Ovary (tissue), 7 donors: ENCODE measurements at regions not wholly inside any gene's neighbourhood (a gene's known extent, or its start where the extent isn't known, plus 50 kb on each side); places are given as distances from the start of the nearest gene placed in this dataset.

Experiments
- DNase-seq, 5 donors: peaks; one replicate each; pipeline ENCODE4 v3.0.0-alpha.2; 2019 to 2020
- H3K27ac ChIP-seq, 2 donors: fragments of 200-600 bp; one replicate each; pipeline versions ENCODE4 v1.5.1 to v1.8.0; 2019 to 2022
- H3K27me3 ChIP-seq: fragments of 200-600 bp; one replicate; pipeline ENCODE4 v1.8.0; 2022
- H3K36me3 ChIP-seq: fragments of 200-600 bp; sonication (generic); one replicate; pipeline ENCODE4 v1.5.1; 2019
- H3K4me1 ChIP-seq: one replicate; pipeline ENCODE4 v1.8.1; 2013; ENCODE audit warnings: mild to moderate bottlenecking, moderate library complexity; ENCODE audit not compliant: insufficient read depth
- H3K4me3 ChIP-seq: fragments of 200-600 bp; sonication (generic); one replicate; pipeline ENCODE4 v1.5.1; 2017
- H3K9me3 ChIP-seq, 2 donors: fragments of 200-600 bp in 1 of 2; sonication (generic) in 1 of 2; one replicate each; pipeline versions ENCODE4 v1.5.1 to v1.8.1; 2013 to 2019; ENCODE audit warnings: mild to moderate bottlenecking in 1 of 2, moderate library complexity in 1 of 2
- CTCF ChIP-seq, 3 donors: fragments of 450-650 bp in 2 of 3; fragments of 200-600 bp in 1 of 3; IDR thresholded peaks; one replicate each; pipeline versions ENCODE4 v1.5.1 to v1.8.0; 2016 to 2022; ENCODE audit warnings: antibody characterized with exemption in 3 of 3, mild to moderate bottlenecking in 1 of 3
- EP300 ChIP-seq: sonication (generic); formaldehyde crosslinking; IDR thresholded peaks from one replicate; pipeline ENCODE4 v1.6.1; 2017; ENCODE audit warnings: antibody characterized with exemption
- POLR2A ChIP-seq: fragments of 450-650 bp; IDR thresholded peaks from one replicate; pipeline ENCODE4 v1.6.1; 2017; ENCODE audit warnings: antibody characterized with exemption, mild to moderate bottlenecking, moderate library complexity
- WGBS, 3 donors: extraction: QIAGEN DNeasy Blood & Tissue Kit in 1 of 3; methylation state at CpG; one replicate each; pipeline versions ENCODE4 v1.1.5 to v1.1.7; 2013 to 2017; 5-methylcytosine and 5-hydroxymethylcytosine counted together
- intact Hi-C, 4 donors: fragments of 100-400 bp; cut with DNase I; formaldehyde crosslinking; loops; one replicate each; pipeline versions ENCODE4 v1.11.0 to v1.15.1; 2022 to 2023
- donor health status: DM: no; HTN: no; CAD: no; lungs with moderate emphysema.
- donor health status: DM: no; HTN: no; CAD: no.
- donor health status: Bipolar disorder and iron deficiency.
- donor health status: DM: no; HTN: no; CAD: no.
- donor health status: DM: yes; HTN: yes; CAD: no.

GRCh38 chr9:86997156-86997555 is 49.9 kb upstream of the GAS1 start:
- no peaks in the 10 kb centered on the region for H3K27me3 ChIP-seq
- 43 to 56% (median 46%) methylated on average over 2 of the region's 2 CpGs for WGBS, 3 donors
- DNase-seq, result no peak

GRCh38 chr9:86997951-86998350 is 50.6 kb upstream of the GAS1 start:
- no peak for TF ChIP-seq EP300
- no peak for TF ChIP-seq POLR2A
- TF ChIP-seq CTCF (IDR thresholded peaks at IDR 0.05), result no peak
- Histone ChIP-seq H3K4me3 (no peak overlapping the region), H3K27me3 (no peaks in the 10 kb centered on the region), H3K36me3 (no peaks in the 10 kb centered on the region), H3K4me1 (no peaks in the 10 kb centered on the region), H3K27ac (no peak overlapping the region), H3K9me3 (no peaks in the 10 kb centered on the region)
- no peak for DNase-seq
- intact Hi-C loops, result no loop called here
- WGBS, 3 donors, result 37 to 68% (median 56%) methylated on average over 2 of the region's 2 CpGs

More at GRCh38 chr9:86997156-86997555, 49.9 kb upstream of the GAS1 start:
- intact Hi-C loops, result no loop called here
- Histone ChIP-seq H3K9me3 (no peaks in the 10 kb centered on the region), H3K36me3 (no peaks in the 10 kb centered on the region), H3K27ac (no peak overlapping the region), H3K4me3 (no peak overlapping the region), H3K4me1 (no peaks in the 10 kb centered on the region)
- TF ChIP-seq POLR2A (no peak), EP300 (no peak), CTCF (IDR thresholded peaks at IDR 0.05) (no peak)

- no peaks in the 10 kb centered on the region for H3K27me3 ChIP-seq
These were observed 55.2 kb upstream of the GAS1 start for GRCh38 chr9:87002517-87002916.

GRCh38 chr9:87004016-87004415 is 56.7 kb upstream of the GAS1 start:
- H3K36me3 ChIP-seq, result no peaks in the 10 kb centered on the region
- H3K27ac ChIP-seq, result no peak overlapping the region
- TF ChIP-seq EP300 (no peak), CTCF (IDR thresholded peaks at IDR 0.05) (no peak), POLR2A (no peak)
- no peaks in the 10 kb centered on the region for H3K9me3 ChIP-seq
- no peak overlapping the region for H3K4me3 ChIP-seq
- no peak for DNase-seq
- H3K27me3 ChIP-seq, result no peaks in the 10 kb centered on the region
- intact Hi-C loops, result no loop called here
- H3K4me1 ChIP-seq, result no peaks in the 10 kb centered on the region

More at GRCh38 chr9:87002517-87002916, 55.2 kb upstream of the GAS1 start:
- intact Hi-C loops, result no loop called here
- Histone ChIP-seq H3K27ac (no peak overlapping the region), H3K9me3 (no peaks in the 10 kb centered on the region), H3K4me3 (no peak overlapping the region), H3K4me1 (no peaks in the 10 kb centered on the region), H3K36me3 (no peaks in the 10 kb centered on the region)
- DNase-seq, result no peak
- 87 to 94% (median 94%) methylated on average over 2 of the region's 2 CpGs for WGBS, 3 donors
- TF ChIP-seq CTCF (IDR thresholded peaks at IDR 0.05) (no peak), EP300 (no peak), POLR2A (no peak)

GRCh38 chr9:87006956-87007355 is 59.6 kb upstream of the GAS1 start:
- WGBS, 3 donors, result 88 to 92% (median 91%) methylated on average over 4 of the region's 4 CpGs
- no peak for TF ChIP-seq POLR2A
- TF ChIP-seq EP300, result no peak
- TF ChIP-seq CTCF (IDR thresholded peaks at IDR 0.05), result no peak
- intact Hi-C loops, result no loop called here
- Histone ChIP-seq H3K36me3 (no peaks in the 10 kb centered on the region), H3K9me3 (no peaks in the 10 kb centered on the region), H3K27me3 (no peaks in the 10 kb centered on the region), H3K4me3 (no peak overlapping the region), H3K4me1 (no peaks in the 10 kb centered on the region), H3K27ac (no peak overlapping the region)
- DNase-seq, result no peak
